Suprapubic skin (tissue), 4 donors: ENCODE measurements at regions not wholly inside any gene's neighbourhood (a gene's known extent, or its start where the extent isn't known, plus 50 kb on each side); places are given as distances from the start of the nearest gene placed in this dataset.

ENCODE experiments used
- DNase-seq, 2 donors: peaks; one replicate each; pipeline ENCODE4 v3.0.0-alpha.2; 2019; ENCODE audit warnings: low spot score in 2 of 2
- H3K27ac ChIP-seq: fragments of 200-600 bp; sonication (generic); one replicate; pipeline ENCODE4 v1.5.1; 2019
- H3K27me3 ChIP-seq: fragments of 200-600 bp; sonication (generic); one replicate; pipeline ENCODE4 v1.5.1; 2019
- H3K36me3 ChIP-seq: fragments of 200-600 bp; sonication (generic); one replicate; pipeline ENCODE4 v1.5.1; 2019
- H3K4me1 ChIP-seq: fragments of 200-600 bp; sonication (generic); one replicate; pipeline ENCODE4 v1.5.1; 2019
- H3K4me3 ChIP-seq: fragments of 200-600 bp; sonication (generic); one replicate; pipeline ENCODE4 v1.5.1; 2019; ENCODE audit warnings: mild to moderate bottlenecking
- H3K9me3 ChIP-seq: fragments of 200-600 bp; sonication (generic); one replicate; pipeline ENCODE4 v1.5.1; 2019
- CTCF ChIP-seq, 2 donors: fragments of 200-600 bp in 1 of 2; fragments of 450-650 bp in 1 of 2; sonication (generic) in 1 of 2; IDR thresholded peaks; one replicate each; pipeline ENCODE4 v1.5.1; 2016 to 2019; ENCODE audit warnings: antibody characterized with exemption in 2 of 2, mild to moderate bottlenecking in 1 of 2, moderate library complexity in 1 of 2
- EP300 ChIP-seq: sonication (generic); formaldehyde crosslinking; IDR thresholded peaks from one replicate; pipeline ENCODE4 v1.6.1; 2017; ENCODE audit warnings: antibody characterized with exemption
- POLR2A ChIP-seq, 2 donors: fragments of 450-650 bp; IDR thresholded peaks; one replicate each; pipeline ENCODE4 v1.6.1; 2017; ENCODE audit warnings: antibody characterized with exemption in 2 of 2, mild to moderate bottlenecking in 2 of 2, moderate library complexity in 2 of 2
- POLR2AphosphoS5 ChIP-seq, 3 donors: sonication (generic); formaldehyde crosslinking; IDR thresholded peaks; one replicate each; pipeline ENCODE4 v1.6.1; 2017; ENCODE audit warnings: antibody characterized with exemption in 3 of 3
- WGBS: methylation state at CpG from one replicate; pipeline ENCODE4 v1.1.5; 2018; 5-methylcytosine and 5-hydroxymethylcytosine counted together

GRCh38 chr11:79544361-79544760, 103.5 kb upstream of the TENM4 start:
- H3K27me3 ChIP-seq, result no peaks in the 10 kb centered on the region
- TF ChIP-seq EP300 (no peak), POLR2A (IDR thresholded peaks at IDR 0.05) (no peak), POLR2AphosphoS5 (IDR thresholded peaks at IDR 0.05) (no peak), CTCF (IDR thresholded peaks at IDR 0.05) (no peak)
- no peak overlapping the region for H3K4me3 ChIP-seq
- no peaks in the 10 kb centered on the region for H3K9me3 ChIP-seq
- DNase-seq, result no peak
- no peaks in the 10 kb centered on the region for H3K36me3 ChIP-seq
- 89% methylated on average over 2 of the region's 2 CpGs for WGBS
- H3K4me1 ChIP-seq, result no peaks in the 10 kb centered on the region
- H3K27ac ChIP-seq, result no peak overlapping the region

DNA sequence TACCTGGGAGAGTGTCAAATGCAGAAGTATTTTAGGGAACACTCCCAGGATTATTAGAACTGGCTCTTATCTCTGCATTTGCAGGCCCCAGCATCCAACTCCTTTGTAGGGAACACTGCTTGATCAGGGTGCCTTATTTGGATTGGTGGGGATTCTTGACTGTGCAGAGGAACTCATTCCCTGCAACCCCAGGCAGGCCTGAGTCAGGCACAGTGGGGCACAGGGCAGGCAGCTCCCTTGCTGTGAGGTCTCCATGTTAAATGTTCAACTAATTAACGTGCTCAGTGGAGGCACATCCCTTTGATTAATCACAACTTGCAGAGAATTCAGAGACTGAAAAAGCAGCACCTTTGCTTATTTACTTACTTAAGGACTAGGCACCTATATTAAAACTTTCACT, 102.3 kb upstream of the TENM4 start:
- no peaks in the 10 kb centered on the region for H3K27me3 ChIP-seq
- WGBS, result 44% methylated on average over 1 of the region's 1 CpG
- no peak overlapping the region for H3K27ac ChIP-seq
- no peak for DNase-seq
- H3K4me3 ChIP-seq, result no peak overlapping the region
- H3K4me1 ChIP-seq, result peaks cover 4% of the 10 kb centered on the region
- TF ChIP-seq EP300 (no peak), POLR2AphosphoS5 (IDR thresholded peaks at IDR 0.05) (no peak), CTCF (IDR thresholded peaks at IDR 0.05) (no peak), POLR2A (IDR thresholded peaks at IDR 0.05) (no peak)
- H3K36me3 ChIP-seq, result no peaks in the 10 kb centered on the region
- no peaks in the 10 kb centered on the region for H3K9me3 ChIP-seq

DNA sequence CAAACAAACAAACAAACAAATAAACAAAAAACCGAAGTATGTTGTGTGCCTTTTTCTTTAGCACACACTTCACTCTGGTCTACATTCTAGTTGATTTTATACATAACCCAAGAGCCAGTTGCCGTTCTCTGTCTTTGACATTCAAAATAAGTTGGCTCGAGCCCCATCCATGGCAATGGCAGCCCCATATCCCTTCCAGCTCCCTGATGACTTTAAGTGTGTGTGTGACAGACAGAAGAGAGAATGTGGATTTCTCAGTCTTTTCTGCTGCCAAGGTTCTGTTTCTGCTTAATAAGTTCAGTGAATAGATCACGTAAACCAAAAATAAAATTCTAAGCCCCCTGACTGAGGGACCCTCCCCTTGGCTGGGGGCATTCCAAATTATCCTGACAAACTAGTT, 100.6 kb upstream of the TENM4 start:
- H3K27ac ChIP-seq, result no peak overlapping the region

GRCh38 chr11:79538775-79539174, 97.9 kb upstream of the TENM4 start:
- H3K27ac ChIP-seq, result no peak overlapping the region
- TF ChIP-seq EP300, result no peak
- no peak for TF ChIP-seq POLR2AphosphoS5 (IDR thresholded peaks at IDR 0.05)
- TF ChIP-seq CTCF (IDR thresholded peaks at IDR 0.05), result no peak
- TF ChIP-seq POLR2A (IDR thresholded peaks at IDR 0.05), result no peak
- no peaks in the 10 kb centered on the region for H3K9me3 ChIP-seq
- H3K4me1 ChIP-seq, result peaks cover 4% of the 10 kb centered on the region
- H3K4me3 ChIP-seq, result no peak overlapping the region
- no peaks in the 10 kb centered on the region for H3K27me3 ChIP-seq
- no peaks in the 10 kb centered on the region for H3K36me3 ChIP-seq
- WGBS, result 30% methylated on average over 3 of the region's 3 CpGs
- DNase-seq, result no peak

More for the DNA sequence above, 100.6 kb upstream of the TENM4 start:
- Histone ChIP-seq H3K4me3 (no peak overlapping the region), H3K9me3 (no peaks in the 10 kb centered on the region), H3K27me3 (no peaks in the 10 kb centered on the region), H3K4me1 (peaks cover 4% of the 10 kb centered on the region), H3K36me3 (no peaks in the 10 kb centered on the region)
- no peak for TF ChIP-seq POLR2A (IDR thresholded peaks at IDR 0.05)
- no peak for TF ChIP-seq CTCF (IDR thresholded peaks at IDR 0.05)
- TF ChIP-seq EP300, result no peak
- TF ChIP-seq POLR2AphosphoS5 (IDR thresholded peaks at IDR 0.05), result no peak
- WGBS, result 58% methylated on average over 4 of the region's 4 CpGs
- no peak for DNase-seq

DNA sequence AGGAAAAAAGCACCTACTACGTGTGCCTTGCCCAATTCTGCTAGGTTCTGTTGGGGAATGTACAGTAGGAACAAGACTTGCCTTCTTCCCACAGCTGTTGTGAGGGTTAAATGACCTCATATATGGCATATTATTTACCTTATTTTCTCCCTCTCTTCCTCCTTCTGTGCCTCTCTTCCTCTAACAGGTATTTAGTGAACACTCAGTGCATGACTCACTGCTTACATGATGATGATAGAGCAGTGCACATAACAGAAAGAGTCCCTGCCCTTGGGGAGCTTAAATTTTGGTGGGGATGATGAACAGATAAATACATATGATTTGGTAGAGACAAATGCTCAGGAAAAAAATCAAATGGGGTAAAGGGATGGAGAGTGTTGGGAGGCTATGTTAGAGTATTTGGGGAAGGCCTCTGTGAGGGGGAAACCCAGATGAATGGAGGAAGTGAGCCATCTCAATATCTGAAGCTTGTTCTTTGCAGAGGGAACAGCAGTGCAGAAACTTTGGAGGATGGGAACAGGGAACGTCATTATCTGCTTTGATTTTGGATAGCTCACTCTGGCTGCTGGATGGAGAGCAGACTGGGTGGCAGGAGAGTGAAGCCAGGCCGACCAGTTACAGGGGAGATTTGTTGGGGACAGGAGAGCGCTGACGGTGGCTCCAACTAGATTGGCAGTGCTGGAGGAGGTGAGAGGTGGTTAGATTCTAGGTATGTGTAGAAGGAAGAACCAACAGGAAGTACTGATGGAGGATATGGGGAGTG, 95.5 kb upstream of the TENM4 start:
- no peaks in the 10 kb centered on the region for H3K36me3 ChIP-seq
- no peak for TF ChIP-seq POLR2AphosphoS5 (IDR thresholded peaks at IDR 0.05)
- peaks cover 4% of the 10 kb centered on the region for H3K4me1 ChIP-seq
- H3K27ac ChIP-seq, result no peak overlapping the region
- no peaks in the 10 kb centered on the region for H3K9me3 ChIP-seq
- H3K4me3 ChIP-seq, result no peak overlapping the region
- 74% methylated on average over 5 of the region's 5 CpGs for WGBS
- DNase-seq, result no peak
- H3K27me3 ChIP-seq, result no peaks in the 10 kb centered on the region

- Histone ChIP-seq H3K27ac (no peak overlapping the region), H3K27me3 (no peaks in the 10 kb centered on the region), H3K9me3 (no peaks in the 10 kb centered on the region), H3K4me1 (peaks cover 4% of the 10 kb centered on the region), H3K36me3 (no peaks in the 10 kb centered on the region), H3K4me3 (no peak overlapping the region)
- DNase-seq, result no peak
- TF ChIP-seq CTCF (IDR thresholded peaks at IDR 0.05) (no peak), EP300 (no peak), POLR2AphosphoS5 (IDR thresholded peaks at IDR 0.05) (no peak), POLR2A (IDR thresholded peaks at IDR 0.05) (no peak)
- 78% methylated on average over 1 of the region's 1 CpG for WGBS
These were observed 94.8 kb upstream of the TENM4 start for GRCh38 chr11:79535606-79536005.
